GM10248 (cell line): ENCODE measurements at regions not wholly inside any gene's neighbourhood (a gene's known extent, or its start where the extent isn't known, plus 50 kb on each side); places are given as distances from the start of the nearest gene placed in this dataset.

Source experiments
- CTCF ChIA-PET: fragments of 300-600 bp; sonication (Branson Sonifier 250); formaldehyde crosslinking; extraction: SDS; loops from one replicate; lab custom pipeline; 2021; ENCODE audit warnings: antibody characterized with exemption; lab: Yijun Ruan, JAX
- POLR2A ChIA-PET: fragments of 350-650 bp; sonication (Branson Sonifier 250); formaldehyde crosslinking; extraction: SDS; loops from one replicate; lab custom pipeline; 2020; ENCODE audit warnings: antibody characterized with exemption; lab: Yijun Ruan, JAX
- DNase-seq: peaks from one replicate; pipeline ENCODE4 v3.0.0; 2012; ENCODE audit errors: extremely low spot score
- CTCF ChIP-seq: IDR thresholded peaks from 2 replicates; pipeline ENCODE4 v1.5.1; 2012; ENCODE audit warnings: mild to moderate bottlenecking, low read depth; ENCODE audit errors: extremely low read depth, missing control alignments, control extremely low read depth

- CTCF ChIA-PET = interaction anchor here (1.5 to 3.3 kb wide), 2 partner anchors 11 to 441 kb away, joined by 5 to 21 read pairs; no protein-coding TSS in a partner anchor
Observed at GRCh38 chr10:60644436-60645130, 133.7 kb upstream of the CDK1 start.

GRCh38 chr10:60643874-60644273, 134.4 kb upstream of the CDK1 start:
- ChIA-PET POLR2A (no interaction called here), CTCF (interaction anchor here (1.0 kb wide), 1 partner anchor 10 kb away, joined by 3 read pairs; no protein-coding TSS in a partner anchor)
- DNase-seq = no peak
- no peak for TF ChIP-seq CTCF

More at GRCh38 chr10:60644436-60645130, 133.7 kb upstream of the CDK1 start:
- POLR2A ChIA-PET = no interaction called here
- DNase-seq = no peak
- TF ChIP-seq CTCF = no peak

GRCh38 chr10:60629332-60629731, 148.9 kb upstream of the CDK1 start:
- ChIA-PET CTCF (interaction anchor here (0.7 kb wide), 1 partner anchor 32 kb away, joined by 3 read pairs; no protein-coding TSS in a partner anchor), POLR2A (no interaction called here)
- no peak for TF ChIP-seq CTCF
- DNase-seq = no peak

GRCh38 chr10:60627778-60628748, 150.2 kb upstream of the CDK1 start:
- TF ChIP-seq CTCF = no peak
- ChIA-PET POLR2A (no interaction called here), CTCF (interaction anchor here (1.1 to 1.7 kb wide), 2 partner anchors 10 to 11 kb away, joined by 3 to 6 read pairs; no protein-coding TSS in a partner anchor)
- no peak for DNase-seq

- ChIA-PET CTCF (no interaction called here), POLR2A (no interaction called here)
- no peak for TF ChIP-seq CTCF
- no peak for DNase-seq
Observed at GRCh38 chr10:60626037-60626436, 152.2 kb upstream of the CDK1 start.

- DNase-seq = no peak
- POLR2A ChIA-PET = no interaction called here
- no peak for TF ChIP-seq CTCF
- CTCF ChIA-PET = interaction anchor here (1.3 kb wide), 2 partner anchors 9 to 16 kb away, joined by 3 to 4 read pairs; no protein-coding TSS in a partner anchor
Observed at GRCh38 chr10:60623627-60624026, 154.7 kb upstream of the CDK1 start.
